Esophagus muscularis mucosa (tissue), 4 donors: ENCODE measurements at regions not wholly inside any gene's neighbourhood (a gene's known extent, or its start where the extent isn't known, plus 50 kb on each side); places are given as distances from the start of the nearest gene placed in this dataset.
"Not testable (repeated sequence)": the region's sequence is repeated elsewhere in the genome, so short reads cannot be mapped to it uniquely, and the experiment has no call there.

Experiments used
- DNase-seq: peaks from one replicate; pipeline ENCODE4 v3.0.0-alpha.2; 2017; ENCODE audit errors: extremely low spot score
- H3K27ac ChIP-seq, 4 donors: fragments of 200-600 bp; sonication (generic); replicated peaks in 1 of 4; 1 replicate in 3 of 4; 2 replicates in 1 of 4; pipeline ENCODE4 v1.5.1; 2016 to 2019; ENCODE audit warnings: mild to moderate bottlenecking in 1 of 4
- H3K27me3 ChIP-seq, 4 donors: fragments of 200-600 bp; sonication (generic); one replicate each; pipeline versions ENCODE4 v1.5.1 to v1.6.0; 2016 to 2019
- H3K36me3 ChIP-seq, 4 donors: fragments of 200-600 bp; sonication (generic); one replicate each; pipeline ENCODE4 v1.5.1; 2016 to 2019
- H3K4me1 ChIP-seq, 4 donors: fragments of 200-600 bp; sonication (generic); one replicate each; pipeline ENCODE4 v1.5.1; 2016 to 2019
- H3K4me3 ChIP-seq, 4 donors: fragments of 200-600 bp; sonication (generic); 1 replicate in 2 of 4; 2 replicates in 2 of 4; pipeline ENCODE4 v1.5.1; 2016 to 2019; ENCODE audit warnings: mild to moderate bottlenecking in 4 of 4, moderate library complexity in 1 of 4
- H3K9me3 ChIP-seq, 4 donors: fragments of 200-600 bp; sonication (generic); 1 replicate in 3 of 4; 2 replicates in 1 of 4; pipeline ENCODE4 v1.5.1; 2016 to 2019
- CTCF ChIP-seq, 3 experiments: fragments of 200-600 bp in 2 of 3; fragments of 450-650 bp in 1 of 3; sonication (generic) in 2 of 3; IDR thresholded peaks; one replicate each; pipeline ENCODE4 v1.5.1; 2017 to 2019; ENCODE audit warnings: antibody characterized with exemption in 3 of 3, mild to moderate bottlenecking in 2 of 3, moderate library complexity in 1 of 3
- EP300 ChIP-seq: sonication (generic); formaldehyde crosslinking; IDR thresholded peaks from one replicate; pipeline ENCODE4 v1.6.1; 2017; ENCODE audit warnings: antibody characterized with exemption
- POLR2A ChIP-seq: fragments of 450-650 bp; IDR thresholded peaks from one replicate; pipeline ENCODE4 v1.6.1; 2017; ENCODE audit warnings: antibody characterized with exemption, moderate library complexity, mild to moderate bottlenecking, low read depth
- POLR2AphosphoS5 ChIP-seq, 2 donors: sonication (generic); formaldehyde crosslinking; IDR thresholded peaks; one replicate each; pipeline ENCODE4 v1.6.1; 2017; ENCODE audit warnings: antibody characterized with exemption in 2 of 2
- WGBS: methylation state at CpG from one replicate; pipeline ENCODE4 v1.1.5; 2018; 5-methylcytosine and 5-hydroxymethylcytosine counted together
- intact Hi-C: fragments of 100-400 bp; cut with DNase I; formaldehyde crosslinking; loops from one replicate; pipeline ENCODE4 v1.15.1; 2023

GRCh38 chr3:101133652-101134051 lies 140.4 kb upstream of the ABI3BP start:
- no peaks in the 10 kb centered on the region for H3K4me1 ChIP-seq
- intact Hi-C loops, result no loop called here
- no peaks in the 10 kb centered on the region for H3K27me3 ChIP-seq
- H3K36me3 ChIP-seq, result no peaks in the 10 kb centered on the region
- no peaks in the 10 kb centered on the region for H3K9me3 ChIP-seq
- TF ChIP-seq EP300 (no peak), POLR2AphosphoS5 (IDR thresholded peaks at IDR 0.05) (no peak), POLR2A (no peak), CTCF (IDR thresholded peaks at IDR 0.05) (no peak)
- no peak for DNase-seq
- WGBS, result 82% methylated on average over 1 of the region's 1 CpG
- H3K4me3 ChIP-seq, result no peak overlapping the region
- H3K27ac ChIP-seq, result no peak overlapping the region

GRCh38 chr3:101133197-101133596 lies 140.0 kb upstream of the ABI3BP start:
- H3K27ac ChIP-seq, H3K9me3 ChIP-seq, intact Hi-C loops, H3K4me1 ChIP-seq, DNase-seq, H3K27me3 ChIP-seq, H3K36me3 ChIP-seq, H3K4me3 ChIP-seq: not testable (repeated sequence)
- 96% methylated on average over 7 of the region's 7 CpGs for WGBS

GRCh38 chr3:101131767-101132166 lies 138.5 kb upstream of the ABI3BP start:
- no peak overlapping the region for H3K4me3 ChIP-seq
- H3K9me3 ChIP-seq, result no peaks in the 10 kb centered on the region
- no peaks in the 10 kb centered on the region for H3K36me3 ChIP-seq
- no peak overlapping the region for H3K27ac ChIP-seq
- WGBS, result 84% methylated on average over 2 of the region's 2 CpGs
- DNase-seq, result no peak
- TF ChIP-seq POLR2AphosphoS5 (IDR thresholded peaks at IDR 0.05) (no peak), EP300 (no peak), POLR2A (no peak)
- intact Hi-C loops, result no loop called here
- H3K4me1 ChIP-seq, result no peaks in the 10 kb centered on the region
- H3K27me3 ChIP-seq, result no peaks in the 10 kb centered on the region

GRCh38 chr3:101128786-101129185 lies 135.6 kb upstream of the ABI3BP start:
- H3K27ac ChIP-seq, result no peak overlapping the region
- TF ChIP-seq CTCF (IDR thresholded peaks at IDR 0.05), result no peak
- TF ChIP-seq POLR2A, result no peak
- TF ChIP-seq POLR2AphosphoS5 (IDR thresholded peaks at IDR 0.05), result no peak
- intact Hi-C loops, result no loop called here

GRCh38 chr3:101128001-101128400 lies 134.8 kb upstream of the ABI3BP start:
- WGBS, result 70% methylated on average over 1 of the region's 1 CpG
- no peak for DNase-seq
- H3K27me3 ChIP-seq, result no peaks in the 10 kb centered on the region
- no peaks in the 10 kb centered on the region for H3K4me1 ChIP-seq
- no peak overlapping the region for H3K4me3 ChIP-seq
- intact Hi-C loops, result no loop called here
- H3K9me3 ChIP-seq, result no peaks in the 10 kb centered on the region
- TF ChIP-seq POLR2A (no peak), CTCF (IDR thresholded peaks at IDR 0.05) (no peak), EP300 (no peak), POLR2AphosphoS5 (IDR thresholded peaks at IDR 0.05) (no peak)
- H3K36me3 ChIP-seq, result no peaks in the 10 kb centered on the region
- H3K27ac ChIP-seq, result no peak overlapping the region

More at GRCh38 chr3:101128786-101129185, 135.6 kb upstream of the ABI3BP start:
- no peaks in the 10 kb centered on the region for H3K27me3 ChIP-seq
- H3K4me1 ChIP-seq, result no peaks in the 10 kb centered on the region
- WGBS, result 83% methylated on average over 9 of the region's 9 CpGs
- no peaks in the 10 kb centered on the region for H3K36me3 ChIP-seq
- DNase-seq, result no peak
- no peaks in the 10 kb centered on the region for H3K9me3 ChIP-seq
- H3K4me3 ChIP-seq, result no peak overlapping the region

- WGBS, result 66% methylated on average over 2 of the region's 2 CpGs
- H3K36me3 ChIP-seq, result no peaks in the 10 kb centered on the region
- intact Hi-C loops, result no loop called here
- TF ChIP-seq CTCF (IDR thresholded peaks at IDR 0.05) (no peak), EP300 (no peak), POLR2A (no peak), POLR2AphosphoS5 (IDR thresholded peaks at IDR 0.05) (no peak)
- DNase-seq, result no peak
- no peaks in the 10 kb centered on the region for H3K27me3 ChIP-seq
- no peaks in the 10 kb centered on the region for H3K9me3 ChIP-seq
- H3K4me1 ChIP-seq, result no peaks in the 10 kb centered on the region
- H3K4me3 ChIP-seq, result no peak overlapping the region
- H3K27ac ChIP-seq, result no peak overlapping the region
These were observed 130.9 kb upstream of the ABI3BP start for GRCh38 chr3:101124125-101124524.
